ENCODE measurements at regions not wholly inside any gene's neighbourhood (a gene's known extent, or its start where the extent isn't known, plus 50 kb on each side); places are given as distances from the start of the nearest gene placed in this dataset.

- TF ChIP-seq CTCF (IDR thresholded peaks at IDR 0.05; ENCODE audit: low read depth, low read length, poor library complexity, severe bottlenecking), result no peak
- no peak for TF ChIP-seq EZH2phosphoT487 (IDR thresholded peaks at IDR 0.05; ENCODE audit: borderline replicate concordance, low read length)
These were observed 272.4 kb upstream of the ROPN1 start for GRCh38 chr3:124264346-124264745.

All from DOHH2 (cell line).